MM.1S (cell line): ENCODE measurements at regions not wholly inside any gene's neighbourhood (a gene's known extent, or its start where the extent isn't known, plus 50 kb on each side); places are given as distances from the start of the nearest gene placed in this dataset.

ENCODE experiments used
- DNase-seq: peaks from one replicate; pipeline ENCODE4 v3.0.0-alpha.2; 2015
- H2AFZ ChIP-seq: fragments of 300-600 bp; sonication (generic); 2 replicates; pipeline ENCODE4 v1.6.0; 2016; ENCODE audit warnings: antibody characterized with exemption, low read length
- H3F3A ChIP-seq: fragments of 300-600 bp; sonication (generic); 2 replicates; pipeline ENCODE4 v1.6.1; 2016; ENCODE audit warnings: mild to moderate bottlenecking, antibody characterized with exemption, low read length, moderate library complexity, mixed read lengths; ENCODE audit not compliant: insufficient read depth
- H3K27ac ChIP-seq: fragments of 300-600 bp; sonication (generic); 2 replicates; pipeline ENCODE4 v1.5.1; 2016; ENCODE audit warnings: mild to moderate bottlenecking, low read length
- H3K27me3 ChIP-seq: fragments of 300-600 bp; sonication (generic); replicated peaks from 2 replicates; pipeline ENCODE4 v1.6.0; 2016; ENCODE audit warnings: low read length; ENCODE audit not compliant: insufficient read depth
- H3K36me3 ChIP-seq: fragments of 300-600 bp; sonication (generic); replicated peaks from 2 replicates; pipeline ENCODE4 v1.6.1; 2016; ENCODE audit warnings: mild to moderate bottlenecking, low read length, mixed read lengths; ENCODE audit not compliant: insufficient read depth
- H3K4me1 ChIP-seq: fragments of 300-600 bp; sonication (generic); 2 replicates; pipeline ENCODE4 v1.6.1; 2016; ENCODE audit warnings: low read length, mixed read lengths
- H3K4me2 ChIP-seq: fragments of 300-600 bp; sonication (generic); 2 replicates; pipeline ENCODE4 v1.6.0; 2016; ENCODE audit warnings: low read depth, low read length
- H3K4me3 ChIP-seq: fragments of 300-600 bp; sonication (generic); 2 replicates; pipeline ENCODE4 v1.5.1; 2016; ENCODE audit warnings: low read length, mixed read lengths
- H3K79me2 ChIP-seq: fragments of 300-600 bp; sonication (generic); 2 replicates; pipeline ENCODE4 v1.6.1; 2016; ENCODE audit warnings: mixed run types, low read length, mixed read lengths
- H3K9ac ChIP-seq: fragments of 300-600 bp; sonication (generic); 2 replicates; pipeline ENCODE4 v1.6.1; 2016; ENCODE audit warnings: low read length, mixed read lengths
- H3K9me2 ChIP-seq: fragments of 300-600 bp; sonication (generic); replicated peaks from 2 replicates; pipeline ENCODE4 v1.6.1; 2016; ENCODE audit warnings: mild to moderate bottlenecking, low read length, mixed read lengths; ENCODE audit not compliant: insufficient read depth
- H3K9me3 ChIP-seq: fragments of 300-600 bp; sonication (generic); replicated peaks from 2 replicates; pipeline ENCODE4 v1.6.1; 2016; ENCODE audit warnings: mild to moderate bottlenecking, low read length, mixed read lengths; ENCODE audit not compliant: insufficient read depth
- H4K20me1 ChIP-seq: fragments of 300-600 bp; sonication (generic); 2 replicates; pipeline ENCODE4 v1.6.1; 2016; ENCODE audit warnings: mild to moderate bottlenecking, low read length, moderate library complexity, mixed read lengths; ENCODE audit not compliant: insufficient read depth
- CTCF ChIP-seq: fragments of 300-600 bp; sonication (generic); IDR thresholded peaks from 2 replicates; pipeline ENCODE4 v1.5.1; 2016; ENCODE audit warnings: antibody characterized with exemption, low read length, mixed read lengths
- EZH2 ChIP-seq: fragments of 300-600 bp; sonication (generic); optimal IDR thresholded peaks from 2 replicates; pipeline ENCODE3; 2017; ENCODE audit warnings: low read depth, mild to moderate bottlenecking, antibody characterized with exemption, low read length, mixed read lengths
- EZH2phosphoT487 ChIP-seq: fragments of 300-600 bp; sonication (generic); IDR thresholded peaks from 2 replicates; pipeline ENCODE4 v1.6.1; 2018; ENCODE audit warnings: antibody characterized with exemption, low read length

DNA sequence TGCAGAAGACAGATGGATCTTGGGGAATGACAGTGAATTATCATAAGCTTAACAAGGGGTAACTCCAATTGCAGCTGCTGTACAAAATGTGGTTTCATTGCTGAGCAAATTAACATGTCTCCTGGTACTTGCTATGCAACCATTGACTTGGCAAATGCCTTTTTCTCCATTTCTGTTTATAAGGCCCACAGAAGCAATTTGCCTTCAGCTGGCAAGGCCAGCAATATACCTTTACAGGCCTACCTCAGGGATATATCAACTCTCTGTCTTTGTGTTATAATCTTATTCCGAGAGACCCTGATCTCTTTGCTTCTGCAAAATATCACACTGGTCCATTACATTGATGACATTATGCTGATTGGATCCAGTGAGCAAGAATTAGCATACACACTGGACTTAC lies 52.7 kb upstream of the KIAA0040 start:
- DNase-seq, result no peak
- Histone ChIP-seq H3K9ac (no peak overlapping the region), H3K4me3 (no peak overlapping the region), H3F3A (no peaks in the 10 kb centered on the region), H3K27ac (no peak overlapping the region), H4K20me1 (no peaks in the 10 kb centered on the region), H3K4me1 (no peaks in the 10 kb centered on the region), H3K9me3 (no peaks in the 10 kb centered on the region), H2AFZ (no peak overlapping the region), H3K4me2 (no peak overlapping the region), H3K79me2 (no peaks in the 10 kb centered on the region), H3K36me3 (no peaks in the 10 kb centered on the region), H3K9me2 (no peaks in the 10 kb centered on the region), H3K27me3 (no peaks in the 10 kb centered on the region)
- TF ChIP-seq EZH2phosphoT487 (no peak), EZH2 (no peak), CTCF (no peak)

GRCh38 chr1:175244206-175244605 lies 51.6 kb upstream of the KIAA0040 start:
- Histone ChIP-seq H3K9ac (no peak overlapping the region), H3K27me3 (no peaks in the 10 kb centered on the region), H4K20me1 (no peaks in the 10 kb centered on the region), H3K79me2 (no peaks in the 10 kb centered on the region), H3K27ac (no peak overlapping the region), H3F3A (no peaks in the 10 kb centered on the region), H2AFZ (no peak overlapping the region), H3K4me3 (no peak overlapping the region), H3K4me2 (no peak overlapping the region), H3K36me3 (no peaks in the 10 kb centered on the region), H3K9me2 (no peaks in the 10 kb centered on the region), H3K9me3 (no peaks in the 10 kb centered on the region), H3K4me1 (no peaks in the 10 kb centered on the region)
- no peak for DNase-seq
- no peak for TF ChIP-seq EZH2
- no peak for TF ChIP-seq CTCF
- TF ChIP-seq EZH2phosphoT487, result no peak
